ENCODE measurements at regions not wholly inside any gene's neighbourhood (a gene's known extent, or its start where the extent isn't known, plus 50 kb on each side); places are given as distances from the start of the nearest gene placed in this dataset.

GRCh38 chr18:78769502-78770105, 210.0 kb upstream of the SALL3 start:
- DNase-seq: no peak

- no peak for DNase-seq
Observed at GRCh38 chr18:78770139-78770822, 209.3 kb upstream of the SALL3 start.

GRCh38 chr18:78770823-78771139, 208.8 kb upstream of the SALL3 start:
- DNase-seq: no peak

GRCh38 chr18:78771496-78772359, 207.9 kb upstream of the SALL3 start:
- no peak for DNase-seq

GRCh38 chr18:78772360-78773302, 207.0 kb upstream of the SALL3 start:
- DNase-seq: no peak

GRCh38 chr18:78773303-78773755, 206.3 kb upstream of the SALL3 start:
- no peak for DNase-seq

GRCh38 chr18:78773819-78774218, 205.8 kb upstream of the SALL3 start:
- DNase-seq: no peak

GRCh38 chr18:78774741-78775141, 204.9 kb upstream of the SALL3 start:
- no peak for DNase-seq

GRCh38 chr18:78776151-78776550, 203.5 kb upstream of the SALL3 start:
- no peak for DNase-seq

GRCh38 chr18:78776706-78777285, 202.8 kb upstream of the SALL3 start:
- DNase-seq: no peak

- no peak for DNase-seq
Observed at GRCh38 chr18:78777992-78778391, 201.6 kb upstream of the SALL3 start.

GRCh38 chr18:78778651-78779050, 201.0 kb upstream of the SALL3 start:
- no peak for DNase-seq

- no peak for DNase-seq
Observed at GRCh38 chr18:78779996-78780718, 199.5 kb upstream of the SALL3 start.

- DNase-seq: no peak
Observed at GRCh38 chr18:78780719-78781600, 198.7 kb upstream of the SALL3 start.

- DNase-seq: no peak
Observed at GRCh38 chr18:78781601-78781960, 198.0 kb upstream of the SALL3 start.

GRCh38 chr18:78782951-78783563, 196.6 kb upstream of the SALL3 start:
- no peak for DNase-seq

GRCh38 chr18:78783564-78783960, 196.1 kb upstream of the SALL3 start:
- DNase-seq: no peak

GRCh38 chr18:78784861-78785260, 194.8 kb upstream of the SALL3 start:
- DNase-seq: no peak

- no peak for DNase-seq
Observed at GRCh38 chr18:78785706-78786105, 193.9 kb upstream of the SALL3 start.

GRCh38 chr18:78786776-78787175, 192.8 kb upstream of the SALL3 start:
- no peak for DNase-seq
